ENCODE measurements at regions not wholly inside any gene's neighbourhood (a gene's known extent, or its start where the extent isn't known, plus 50 kb on each side); places are given as distances from the start of the nearest gene placed in this dataset.
A peak's percentile ranks its signal among the peaks of the same experiment; 100 is the strongest.

- DNase-seq (ENCODE audit: low spot score), result no peak
Measured at GRCh38 chr12:126361804-126362203, 1296.6 kb downstream of the AACS start.

GRCh38 chr12:126362493-126362892 is 1297.3 kb downstream of the AACS start:
- DNase-seq (ENCODE audit: low spot score), result no peak

- DNase-seq (ENCODE audit: low spot score), result no peak
Measured at GRCh38 chr12:126362964-126363363, 1297.7 kb downstream of the AACS start.

- no peak for DNase-seq (ENCODE audit: low spot score)
Measured at GRCh38 chr12:126369487-126370463, 1304.5 kb downstream of the AACS start.

GRCh38 chr12:126383506-126383905 is 1318.3 kb downstream of the AACS start:
- DNase-seq (ENCODE audit: low spot score), result no peak

- no peak for DNase-seq (ENCODE audit: low spot score)
Measured at GRCh38 chr12:126384026-126384564, 1318.9 kb downstream of the AACS start.

GRCh38 chr12:126385785-126386184 is 1320.5 kb downstream of the AACS start:
- no peak for DNase-seq (ENCODE audit: low spot score)

GRCh38 chr12:126389220-126389841 is 1324.1 kb downstream of the AACS start:
- DNase-seq (ENCODE audit: low spot score), result peak; percentile 15

- no peak for DNase-seq (ENCODE audit: low spot score)
Measured at GRCh38 chr12:126389961-126390360, 1324.7 kb downstream of the AACS start.

GRCh38 chr12:126390969-126391566 is 1325.8 kb downstream of the AACS start:
- no peak for DNase-seq (ENCODE audit: low spot score)

GRCh38 chr12:126396536-126396935 is 1331.3 kb downstream of the AACS start:
- no peak for DNase-seq (ENCODE audit: low spot score)

- no peak for DNase-seq (ENCODE audit: low spot score)
Measured at GRCh38 chr12:126397071-126397581, 1331.9 kb downstream of the AACS start.

- no peak for DNase-seq (ENCODE audit: low spot score)
Measured at GRCh38 chr12:126397660-126398059, 1332.4 kb downstream of the AACS start.

- no peak for DNase-seq (ENCODE audit: low spot score)
Measured at GRCh38 chr12:126400831-126401230, 1335.6 kb downstream of the AACS start.

GRCh38 chr12:126404293-126404881 is 1339.2 kb downstream of the AACS start:
- no peak for DNase-seq (ENCODE audit: low spot score)

- DNase-seq (ENCODE audit: low spot score), result peak; percentile 7
Measured at GRCh38 chr12:126418400-126418799, 1353.2 kb downstream of the AACS start.

GRCh38 chr12:126419131-126419530 is 1353.9 kb downstream of the AACS start:
- no peak for DNase-seq (ENCODE audit: low spot score)

- DNase-seq (ENCODE audit: low spot score), result no peak
Measured at GRCh38 chr12:126424696-126425095, 1359.5 kb downstream of the AACS start.

GRCh38 chr12:126425264-126425663 is 1360.0 kb downstream of the AACS start:
- no peak for DNase-seq (ENCODE audit: low spot score)

- DNase-seq (ENCODE audit: low spot score), result no peak
Measured at GRCh38 chr12:126428769-126429168, 1363.5 kb downstream of the AACS start.

- DNase-seq (ENCODE audit: low spot score), result no peak
Measured at GRCh38 chr12:126430921-126431320, 1365.7 kb downstream of the AACS start.

- DNase-seq (ENCODE audit: low spot score), result no peak
Measured at GRCh38 chr12:126431767-126432166, 1366.5 kb downstream of the AACS start.
